Caco-2 (cell line): ENCODE measurements at regions not wholly inside any gene's neighbourhood (a gene's known extent, or its start where the extent isn't known, plus 50 kb on each side); places are given as distances from the start of the nearest gene placed in this dataset.

ENCODE experiments used
- BruUV-seq: library from RNA; stranded (reverse); fragments of 400-500 nt; replicated peaks from 2 replicates; lab custom pipeline; 2021; lab: Mats Ljungman, UMichigan
- CTCF ChIA-PET: fragments of 300-600 bp; sonication (Branson Sonifier 250); formaldehyde crosslinking; loops from one replicate; lab custom pipeline; 2022; ENCODE audit warnings: antibody characterized with exemption; lab: Charles Lee
- POLR2A ChIA-PET: fragments of 300-600 bp; sonication (Branson Sonifier 250); formaldehyde crosslinking; loops from one replicate; lab custom pipeline; 2022; ENCODE audit warnings: antibody characterized with exemption; lab: Charles Lee
- DNase-seq, 2 experiments: peaks; one replicate each; pipeline versions ENCODE4 v3.0.0 to v3.0.0-alpha.2; 2020 to 2022
- H3K27me3 ChIP-seq: replicated peaks from 2 replicates; pipeline ENCODE4 v1.6.0; 2011; ENCODE audit warnings: low read length; ENCODE audit not compliant: control insufficient read depth, insufficient read depth
- H3K36me3 ChIP-seq: 2 replicates; pipeline ENCODE4 v1.5.1; 2011; ENCODE audit warnings: low read length; ENCODE audit not compliant: control insufficient read depth, insufficient read depth
- H3K4me1 ChIP-seq: fragments of 250-450 bp; sonication (Bioruptor Pico); 2 replicates; pipeline ENCODE4 v1.5.1; 2020; ENCODE audit warnings: mild to moderate bottlenecking
- H3K4me3 ChIP-seq: 2 replicates; pipeline ENCODE4 v1.5.1; 2011; ENCODE audit warnings: low read depth, mild to moderate bottlenecking, control low read depth, low read length
- H3K9me3 ChIP-seq: fragments of 250-450 bp; sonication (Bioruptor Pico); 2 replicates; pipeline ENCODE4 v1.5.1; 2020; ENCODE audit warnings: mild to moderate bottlenecking, moderate library complexity
- H3K27ac Mint-ChIP-seq: one replicate; pipeline ENCODE4 v1.8.0; 2022; ENCODE audit warnings: mixed read lengths; ENCODE audit not compliant: unreplicated experiment
- H3K27me3 Mint-ChIP-seq: one replicate; pipeline ENCODE4 v1.8.0; 2022; ENCODE audit warnings: mixed read lengths; ENCODE audit not compliant: insufficient read depth, unreplicated experiment
- H3K36me3 Mint-ChIP-seq: one replicate; pipeline ENCODE4 v1.8.0; 2022; ENCODE audit warnings: mild to moderate bottlenecking, mixed read lengths; ENCODE audit not compliant: insufficient read depth, unreplicated experiment
- H3K4me1 Mint-ChIP-seq: one replicate; pipeline ENCODE4 v1.8.0; 2022; ENCODE audit warnings: low read depth, mixed read lengths; ENCODE audit not compliant: unreplicated experiment
- H3K4me3 Mint-ChIP-seq: one replicate; pipeline ENCODE4 v1.8.0; 2022; ENCODE audit warnings: mild to moderate bottlenecking, moderate library complexity, mixed read lengths; ENCODE audit not compliant: unreplicated experiment
- H3K9me3 Mint-ChIP-seq: one replicate; pipeline ENCODE4 v1.8.0; 2022; ENCODE audit warnings: mixed read lengths; ENCODE audit not compliant: unreplicated experiment
- intact Hi-C: fragments of 100-400 bp; cut with micrococcal nuclease; formaldehyde crosslinking; loops from one replicate; pipeline ENCODE4 v1.10.0; 2022; ENCODE audit not compliant: unreplicated experiment
- TF ChIP-seq, protein P1 (sequence below), 2 experiments: fragments of 200-600 bp in 1 of 2; IDR thresholded peaks; 1 replicate in 1 of 2; 2 replicates in 1 of 2; pipeline versions ENCODE4 v1.5.1 to v1.8.0; 2011 to 2022; ENCODE audit warnings: antibody characterized with exemption in 1 of 2, control low read depth in 1 of 2, inconsistent platforms in 1 of 2, low read depth in 1 of 2, low read length in 1 of 2, mild to moderate bottlenecking in 1 of 2, moderate library complexity in 1 of 2; ENCODE audit not compliant: insufficient read depth in 1 of 2, severe bottlenecking in 1 of 2, unreplicated experiment in 1 of 2

DNA sequence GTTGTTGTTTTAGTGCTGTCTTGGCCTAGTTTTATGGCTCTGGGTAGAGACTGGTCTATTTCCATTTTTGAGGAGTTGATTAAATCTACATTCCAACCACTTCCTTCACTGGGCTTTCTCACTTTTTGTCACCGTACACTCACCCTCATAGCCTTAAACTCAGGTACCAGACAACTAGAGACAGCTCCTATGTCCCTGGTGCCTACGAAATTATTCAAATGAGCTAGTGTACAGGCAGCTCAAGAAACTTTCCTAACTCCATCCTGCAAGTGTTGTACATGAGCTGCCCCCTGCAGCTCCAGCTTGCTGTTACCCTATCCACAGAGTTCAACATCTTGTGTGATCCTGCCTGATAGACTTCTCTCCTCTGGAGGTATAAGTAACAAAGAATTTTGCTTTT is 704.8 kb upstream of the RGS18 start:
- Histone ChIP-seq H3K27me3 (no peaks in the 10 kb centered on the region), H3K9me3 (no peaks in the 10 kb centered on the region), H3K4me1 (no peaks in the 10 kb centered on the region), H3K4me3 (no peak overlapping the region), H3K36me3 (no peaks in the 10 kb centered on the region)
- no peaks in the 10 kb centered on the region for H3K36me3 Mint-ChIP-seq
- no peaks in the 10 kb centered on the region for H3K27me3 Mint-ChIP-seq
- CTCF ChIA-PET, result no interaction called here
- no peak for DNase-seq
- H3K9me3 Mint-ChIP-seq, result no peaks in the 10 kb centered on the region
- no peak overlapping the region for H3K27ac Mint-ChIP-seq
- TF ChIP-seq, protein P1, sequence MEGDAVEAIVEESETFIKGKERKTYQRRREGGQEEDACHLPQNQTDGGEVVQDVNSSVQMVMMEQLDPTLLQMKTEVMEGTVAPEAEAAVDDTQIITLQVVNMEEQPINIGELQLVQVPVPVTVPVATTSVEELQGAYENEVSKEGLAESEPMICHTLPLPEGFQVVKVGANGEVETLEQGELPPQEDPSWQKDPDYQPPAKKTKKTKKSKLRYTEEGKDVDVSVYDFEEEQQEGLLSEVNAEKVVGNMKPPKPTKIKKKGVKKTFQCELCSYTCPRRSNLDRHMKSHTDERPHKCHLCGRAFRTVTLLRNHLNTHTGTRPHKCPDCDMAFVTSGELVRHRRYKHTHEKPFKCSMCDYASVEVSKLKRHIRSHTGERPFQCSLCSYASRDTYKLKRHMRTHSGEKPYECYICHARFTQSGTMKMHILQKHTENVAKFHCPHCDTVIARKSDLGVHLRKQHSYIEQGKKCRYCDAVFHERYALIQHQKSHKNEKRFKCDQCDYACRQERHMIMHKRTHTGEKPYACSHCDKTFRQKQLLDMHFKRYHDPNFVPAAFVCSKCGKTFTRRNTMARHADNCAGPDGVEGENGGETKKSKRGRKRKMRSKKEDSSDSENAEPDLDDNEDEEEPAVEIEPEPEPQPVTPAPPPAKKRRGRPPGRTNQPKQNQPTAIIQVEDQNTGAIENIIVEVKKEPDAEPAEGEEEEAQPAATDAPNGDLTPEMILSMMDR (IDR thresholded peaks at IDR 0.05; ENCODE audit: insufficient read depth in 1 of 2, low read depth in 1 of 2, low read length in 1 of 2, severe bottlenecking in 1 of 2, unreplicated experiment in 1 of 2), result no peak
- POLR2A ChIA-PET, result no interaction called here
- BruUV-seq, result no TSS peak
- H3K4me1 Mint-ChIP-seq, result no peaks in the 10 kb centered on the region
- intact Hi-C loops, result no loop called here
- no peak overlapping the region for H3K4me3 Mint-ChIP-seq

DNA sequence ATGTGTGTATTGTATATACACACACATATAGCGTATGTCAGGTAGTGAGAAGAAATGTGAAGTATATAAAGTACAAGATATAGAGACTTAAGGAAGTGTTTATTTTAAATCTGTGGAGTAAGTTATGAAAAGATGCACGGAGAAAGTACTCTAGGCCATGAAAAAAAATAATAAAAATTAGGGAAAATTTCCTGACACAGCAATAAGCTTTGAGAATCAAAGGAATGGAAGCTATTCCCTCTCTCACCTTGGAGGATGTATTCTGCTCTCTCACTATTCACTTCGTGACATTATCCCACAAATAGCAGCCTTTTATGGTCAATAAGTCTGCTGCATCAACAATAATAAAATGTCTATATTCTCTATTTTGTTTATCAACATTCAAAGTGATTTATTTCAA is 700.4 kb upstream of the RGS18 start:
- H3K9me3 Mint-ChIP-seq, result no peaks in the 10 kb centered on the region
- no peaks in the 10 kb centered on the region for H3K36me3 Mint-ChIP-seq
- no peaks in the 10 kb centered on the region for H3K36me3 ChIP-seq
- DNase-seq, result no peak
- intact Hi-C loops, result no loop called here
- H3K4me1 Mint-ChIP-seq, result no peaks in the 10 kb centered on the region
- H3K27me3 Mint-ChIP-seq, result no peaks in the 10 kb centered on the region
- ChIA-PET POLR2A (no interaction called here), CTCF (no interaction called here)
- no peak overlapping the region for H3K4me3 ChIP-seq
- no peaks in the 10 kb centered on the region for H3K27me3 ChIP-seq
- H3K4me3 Mint-ChIP-seq, result no peak overlapping the region
- TF ChIP-seq, protein P1 (IDR thresholded peaks at IDR 0.05; ENCODE audit: insufficient read depth in 1 of 2, low read depth in 1 of 2, low read length in 1 of 2, severe bottlenecking in 1 of 2, unreplicated experiment in 1 of 2), result no peak
- H3K27ac Mint-ChIP-seq, result no peak overlapping the region
- H3K9me3 ChIP-seq, result no peaks in the 10 kb centered on the region
- no TSS peak for BruUV-seq
- H3K4me1 ChIP-seq, result no peaks in the 10 kb centered on the region

DNA sequence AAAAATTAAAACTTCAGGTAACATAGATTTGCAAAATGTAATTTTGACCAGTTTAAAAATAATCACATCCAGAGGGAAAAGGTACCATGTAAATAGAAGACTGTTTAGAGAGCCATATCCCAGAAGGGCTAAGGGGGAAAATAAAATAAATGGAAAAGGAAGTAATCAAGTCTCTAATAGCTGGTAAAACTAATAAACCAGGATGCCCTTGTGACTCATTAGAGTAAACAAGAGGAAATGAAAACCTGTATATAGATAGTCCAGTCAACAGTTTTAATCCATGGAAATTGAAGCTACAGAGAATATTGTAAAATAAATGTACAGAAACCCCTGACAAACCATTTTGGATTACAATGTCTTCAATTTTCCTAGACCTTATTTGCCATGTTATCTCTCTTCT is 698.0 kb upstream of the RGS18 start:
- no peak overlapping the region for H3K4me3 ChIP-seq
- BruUV-seq, result no TSS peak
- H3K4me3 Mint-ChIP-seq, result no peak overlapping the region
- H3K27me3 ChIP-seq, result no peaks in the 10 kb centered on the region
- intact Hi-C loops, result no loop called here
- no peaks in the 10 kb centered on the region for H3K9me3 ChIP-seq
- no peaks in the 10 kb centered on the region for H3K36me3 Mint-ChIP-seq
- H3K9me3 Mint-ChIP-seq, result no peaks in the 10 kb centered on the region
- H3K27ac Mint-ChIP-seq, result no peak overlapping the region
- CTCF ChIA-PET, result no interaction called here
- H3K36me3 ChIP-seq, result no peaks in the 10 kb centered on the region
- POLR2A ChIA-PET, result no interaction called here
- H3K4me1 Mint-ChIP-seq, result no peaks in the 10 kb centered on the region
- H3K4me1 ChIP-seq, result no peaks in the 10 kb centered on the region
- DNase-seq, result no peak
- no peaks in the 10 kb centered on the region for H3K27me3 Mint-ChIP-seq
- TF ChIP-seq, protein P1 (IDR thresholded peaks at IDR 0.05; ENCODE audit: insufficient read depth in 1 of 2, low read depth in 1 of 2, low read length in 1 of 2, severe bottlenecking in 1 of 2, unreplicated experiment in 1 of 2), result no peak
